Activated naive CD4-positive, alpha-beta T cell treated with anti-CD3 and anti-CD28 coated beads, Interleukin-2, amount 10 ng/mL, durations not matched to agents 7 days and 5 days (primary cell): ENCODE measurements at regions not wholly inside any gene's neighbourhood (a gene's known extent, or its start where the extent isn't known, plus 50 kb on each side); places are given as distances from the start of the nearest gene placed in this dataset.
A peak's percentile ranks its signal among the peaks of the same experiment; 100 is the strongest.

Experiments used
- CTCF ChIA-PET: fragments of 350-600 bp; sonication (Branson Sonifier 250); formaldehyde crosslinking; loops from one replicate; lab custom pipeline; 2021; ENCODE audit warnings: antibody characterized with exemption; lab: Charles Lee
- DNase-seq: peaks from one replicate; pipeline ENCODE4 v3.0.0-alpha.2; 2020
- H3K27ac Mint-ChIP-seq: one replicate; pipeline ENCODE4 v1.8.0; 2021; ENCODE audit warnings: mild to moderate bottlenecking, moderate library complexity, mixed read lengths
- H3K27me3 Mint-ChIP-seq: one replicate; pipeline ENCODE4 v1.8.0; 2021; ENCODE audit warnings: mild to moderate bottlenecking, mixed read lengths
- H3K36me3 Mint-ChIP-seq: one replicate; pipeline ENCODE4 v1.8.0; 2021; ENCODE audit warnings: mixed read lengths
- H3K4me1 Mint-ChIP-seq: one replicate; pipeline ENCODE4 v1.8.0; 2021; ENCODE audit warnings: mixed read lengths
- H3K4me3 Mint-ChIP-seq: one replicate; pipeline ENCODE4 v1.8.0; 2021; ENCODE audit warnings: mild to moderate bottlenecking, moderate library complexity, mixed read lengths
- H3K9me3 Mint-ChIP-seq: one replicate; pipeline ENCODE4 v1.8.0; 2021; ENCODE audit warnings: mixed read lengths

GRCh38 chr4:147037069-147037468 lies 91.4 kb upstream of the TTC29 start:
- H3K9me3 Mint-ChIP-seq: no peaks in the 10 kb centered on the region
- peaks cover 13% of the 10 kb centered on the region for H3K27me3 Mint-ChIP-seq
- DNase-seq: no peak
- H3K36me3 Mint-ChIP-seq: no peaks in the 10 kb centered on the region
- no peak overlapping the region for H3K27ac Mint-ChIP-seq
- H3K4me3 Mint-ChIP-seq: no peak overlapping the region
- CTCF ChIA-PET: no interaction called here
- H3K4me1 Mint-ChIP-seq: no peaks in the 10 kb centered on the region

GRCh38 chr4:147039976-147040575 lies 94.4 kb upstream of the TTC29 start:
- Mint-ChIP-seq H3K4me1 (no peaks in the 10 kb centered on the region), H3K27ac (no peak overlapping the region), H3K36me3 (no peaks in the 10 kb centered on the region), H3K9me3 (no peaks in the 10 kb centered on the region), H3K27me3 (peaks cover 13% of the 10 kb centered on the region), H3K4me3 (no peak overlapping the region)
- CTCF ChIA-PET: no interaction called here
- no peak for DNase-seq

GRCh38 chr4:147040874-147041273 lies 95.2 kb upstream of the TTC29 start:
- Mint-ChIP-seq H3K9me3 (no peaks in the 10 kb centered on the region), H3K27me3 (peaks cover 11% of the 10 kb centered on the region), H3K36me3 (no peaks in the 10 kb centered on the region), H3K4me1 (no peaks in the 10 kb centered on the region), H3K4me3 (no peak overlapping the region), H3K27ac (no peak overlapping the region)
- CTCF ChIA-PET: no interaction called here
- no peak for DNase-seq

GRCh38 chr4:147041376-147041775 lies 95.7 kb upstream of the TTC29 start:
- H3K27me3 Mint-ChIP-seq: peaks cover 9% of the 10 kb centered on the region
- CTCF ChIA-PET: no interaction called here
- H3K4me3 Mint-ChIP-seq: no peak overlapping the region
- H3K9me3 Mint-ChIP-seq: no peaks in the 10 kb centered on the region
- H3K27ac Mint-ChIP-seq: no peak overlapping the region
- H3K36me3 Mint-ChIP-seq: no peaks in the 10 kb centered on the region
- no peaks in the 10 kb centered on the region for H3K4me1 Mint-ChIP-seq
- no peak for DNase-seq

GRCh38 chr4:147042046-147042445 lies 96.4 kb upstream of the TTC29 start:
- Mint-ChIP-seq H3K27ac (no peak overlapping the region), H3K4me1 (no peaks in the 10 kb centered on the region), H3K4me3 (no peak overlapping the region), H3K9me3 (no peaks in the 10 kb centered on the region), H3K36me3 (no peaks in the 10 kb centered on the region), H3K27me3 (peaks cover 9% of the 10 kb centered on the region)
- no peak for DNase-seq
- CTCF ChIA-PET: no interaction called here

GRCh38 chr4:147044241-147044640 lies 98.6 kb upstream of the TTC29 start:
- no peaks in the 10 kb centered on the region for H3K9me3 Mint-ChIP-seq
- H3K27me3 Mint-ChIP-seq: peaks cover 9% of the 10 kb centered on the region
- H3K4me1 Mint-ChIP-seq: no peaks in the 10 kb centered on the region
- CTCF ChIA-PET: no interaction called here
- no peak for DNase-seq
- H3K36me3 Mint-ChIP-seq: no peaks in the 10 kb centered on the region
- no peak overlapping the region for H3K27ac Mint-ChIP-seq
- H3K4me3 Mint-ChIP-seq: no peak overlapping the region

- Mint-ChIP-seq H3K27ac (no peak overlapping the region), H3K36me3 (no peaks in the 10 kb centered on the region), H3K4me1 (no peaks in the 10 kb centered on the region), H3K9me3 (no peaks in the 10 kb centered on the region), H3K4me3 (no peak overlapping the region), H3K27me3 (peaks cover 15% of the 10 kb centered on the region)
- no peak for DNase-seq
- CTCF ChIA-PET: interaction anchor here (1.2 kb wide), 1 partner anchor 11 kb away, joined by 3 read pairs; no protein-coding TSS in a partner anchor
Measured at GRCh38 chr4:147049946-147050345, 104.3 kb upstream of the TTC29 start.

GRCh38 chr4:147050356-147050765 lies 104.7 kb upstream of the TTC29 start:
- H3K36me3 Mint-ChIP-seq: no peaks in the 10 kb centered on the region
- no peak overlapping the region for H3K4me3 Mint-ChIP-seq
- H3K4me1 Mint-ChIP-seq: no peaks in the 10 kb centered on the region
- DNase-seq: no peak
- H3K9me3 Mint-ChIP-seq: no peaks in the 10 kb centered on the region
- peaks cover 15% of the 10 kb centered on the region for H3K27me3 Mint-ChIP-seq
- CTCF ChIA-PET: interaction anchor here (1.2 kb wide), 1 partner anchor 11 kb away, joined by 3 read pairs; no protein-coding TSS in a partner anchor
- H3K27ac Mint-ChIP-seq: no peak overlapping the region

- H3K27ac Mint-ChIP-seq: no peak overlapping the region
- peaks cover 6% of the 10 kb centered on the region for H3K4me1 Mint-ChIP-seq
- H3K36me3 Mint-ChIP-seq: no peaks in the 10 kb centered on the region
Measured at GRCh38 chr4:147052361-147052760, 106.7 kb upstream of the TTC29 start.

GRCh38 chr4:147054228-147054872 lies 108.7 kb upstream of the TTC29 start:
- Mint-ChIP-seq H3K27me3 (peaks cover 11% of the 10 kb centered on the region), H3K4me1 (peaks cover 12% of the 10 kb centered on the region), H3K36me3 (peaks cover 2% of the 10 kb centered on the region), H3K4me3 (no peak overlapping the region), H3K9me3 (no peaks in the 10 kb centered on the region), H3K27ac (no peak overlapping the region)
- CTCF ChIA-PET: no interaction called here
- no peak for DNase-seq

More at GRCh38 chr4:147052361-147052760, 106.7 kb upstream of the TTC29 start:
- Mint-ChIP-seq H3K27me3 (peaks cover 11% of the 10 kb centered on the region), H3K4me3 (no peak overlapping the region), H3K9me3 (no peaks in the 10 kb centered on the region)
- DNase-seq: no peak
- CTCF ChIA-PET: no interaction called here

- no peaks in the 10 kb centered on the region for H3K9me3 Mint-ChIP-seq
- peaks cover 2% of the 10 kb centered on the region for H3K36me3 Mint-ChIP-seq
- no peak for DNase-seq
- CTCF ChIA-PET: no interaction called here
- H3K4me1 Mint-ChIP-seq: peaks cover 12% of the 10 kb centered on the region
- peak overlapping the region; percentile 91 for H3K27ac Mint-ChIP-seq
- H3K27me3 Mint-ChIP-seq: peaks cover 4% of the 10 kb centered on the region
- peak overlapping the region; percentile 74 for H3K4me3 Mint-ChIP-seq
Measured at GRCh38 chr4:147056940-147057610, 111.4 kb upstream of the TTC29 start.

GRCh38 chr4:147057611-147058190 lies 112.0 kb upstream of the TTC29 start:
- H3K27ac Mint-ChIP-seq: peak overlapping the region; percentile 91
- H3K4me1 Mint-ChIP-seq: peaks cover 12% of the 10 kb centered on the region
- CTCF ChIA-PET: no interaction called here
- no peak for DNase-seq
- H3K36me3 Mint-ChIP-seq: peaks cover 2% of the 10 kb centered on the region
- H3K9me3 Mint-ChIP-seq: no peaks in the 10 kb centered on the region
- peak overlapping the region; percentile 74 for H3K4me3 Mint-ChIP-seq
- no peaks in the 10 kb centered on the region for H3K27me3 Mint-ChIP-seq

GRCh38 chr4:147059064-147059731 lies 113.5 kb upstream of the TTC29 start:
- peaks cover 12% of the 10 kb centered on the region for H3K4me1 Mint-ChIP-seq
- no peak overlapping the region for H3K27ac Mint-ChIP-seq
- CTCF ChIA-PET: no interaction called here
- H3K4me3 Mint-ChIP-seq: no peak overlapping the region
- DNase-seq: no peak
- no peaks in the 10 kb centered on the region for H3K27me3 Mint-ChIP-seq
- peaks cover 2% of the 10 kb centered on the region for H3K36me3 Mint-ChIP-seq
- no peaks in the 10 kb centered on the region for H3K9me3 Mint-ChIP-seq
